SKM-1 (cell line): ENCODE measurements at regions not wholly inside any gene's neighbourhood (a gene's known extent, or its start where the extent isn't known, plus 50 kb on each side); places are given as distances from the start of the nearest gene placed in this dataset.
"Not testable (repeated sequence)": the region's sequence is repeated elsewhere in the genome, so short reads cannot be mapped to it uniquely, and the experiment has no call there.

Experiments
- DNase-seq: peaks from one replicate; lab custom pipeline; 2025; ENCODE audit not compliant: unreplicated experiment; lab: John Stamatoyannopoulos, UW

GRCh38 chr16:22436823-22437652 lies 62.6 kb upstream of the CDR2 start:
- peak; percentile 24 for DNase-seq

GRCh38 chr16:22436326-22436822 lies 62.0 kb upstream of the CDR2 start:
- not testable (repeated sequence) for DNase-seq

GRCh38 chr16:22431314-22431713 lies 56.9 kb upstream of the CDR2 start:
- DNase-seq, result not testable (repeated sequence)

GRCh38 chr16:22428654-22429053 lies 54.2 kb upstream of the CDR2 start:
- no peak for DNase-seq

- no peak for DNase-seq
These were observed 53.1 kb upstream of the CDR2 start for GRCh38 chr16:22427556-22427955.

- DNase-seq, result no peak
These were observed 51.4 kb upstream of the CDR2 start for GRCh38 chr16:22425847-22426246.

GRCh38 chr16:22425036-22425801 lies 50.8 kb upstream of the CDR2 start:
- no peak for DNase-seq

- no peak for DNase-seq
These were observed 49.9 kb upstream of the CDR2 start for GRCh38 chr16:22424161-22424937.
